DOHH2 (cell line): ENCODE measurements at regions not wholly inside any gene's neighbourhood (a gene's known extent, or its start where the extent isn't known, plus 50 kb on each side); places are given as distances from the start of the nearest gene placed in this dataset.

Source experiments
- H3F3A ChIP-seq: fragments of 200-600 bp; sonication (generic), shearing (Covaris generic); 2 replicates; pipeline ENCODE4 v1.6.0; 2016; ENCODE audit warnings: antibody characterized with exemption, mild to moderate bottlenecking; ENCODE audit not compliant: control insufficient read depth, insufficient read depth
- H3K27ac ChIP-seq: fragments of 200-600 bp; sonication (generic); 2 replicates; pipeline ENCODE4 v1.5.1; 2014; ENCODE audit warnings: low read depth, mild to moderate bottlenecking, low read length, moderate library complexity
- H3K27me3 ChIP-seq: fragments of 200-600 bp; sonication (generic); 2 replicates; pipeline ENCODE4 v1.6.1; 2014; ENCODE audit warnings: mild to moderate bottlenecking, low read length, mixed read lengths; ENCODE audit not compliant: control insufficient read depth
- H3K36me3 ChIP-seq: fragments of 200-600 bp; sonication (generic); 2 replicates; pipeline ENCODE4 v1.6.1; 2014; ENCODE audit warnings: mild to moderate bottlenecking, low read length, moderate library complexity, mixed read lengths; ENCODE audit not compliant: control insufficient read depth
- H3K4me1 ChIP-seq: fragments of 200-600 bp; sonication (generic); 2 replicates; pipeline ENCODE4 v1.6.1; 2014; ENCODE audit warnings: mild to moderate bottlenecking, low read length, mixed read lengths; ENCODE audit not compliant: control insufficient read depth
- H3K4me2 ChIP-seq: fragments of 200-600 bp; sonication (generic); 2 replicates; pipeline ENCODE4 v1.6.0; 2014; ENCODE audit warnings: mild to moderate bottlenecking, low read length, moderate library complexity
- H3K4me3 ChIP-seq: fragments of 200-600 bp; sonication (generic); 2 replicates; pipeline ENCODE4 v1.5.1; 2014; ENCODE audit warnings: mild to moderate bottlenecking, low read length, mixed read lengths
- H3K79me2 ChIP-seq: fragments of 200-600 bp; sonication (generic); 2 replicates; pipeline ENCODE4 v1.6.1; 2014; ENCODE audit warnings: mild to moderate bottlenecking, low read length, mixed read lengths; ENCODE audit not compliant: control insufficient read depth
- H3K9me2 ChIP-seq: fragments of 200-600 bp; sonication (generic); replicated peaks from 2 replicates; pipeline ENCODE4 v1.6.1; 2014; ENCODE audit warnings: mild to moderate bottlenecking, low read length, mixed read lengths; ENCODE audit not compliant: control insufficient read depth
- H3K9me3 ChIP-seq: fragments of 200-600 bp; sonication (generic); 2 replicates; pipeline ENCODE4 v1.6.1; 2014; ENCODE audit warnings: antibody characterized with exemption, low read length, mixed read lengths; ENCODE audit not compliant: control insufficient read depth, insufficient read depth
- H4K20me1 ChIP-seq: fragments of 200-600 bp; sonication (generic); 2 replicates; pipeline ENCODE4 v1.6.0; 2014; ENCODE audit warnings: low read depth, mild to moderate bottlenecking, antibody characterized with exemption, low read length, moderate library complexity; ENCODE audit not compliant: control insufficient read depth, insufficient read depth
- EZH2phosphoT487 ChIP-seq: fragments of 200-600 bp; sonication (generic); IDR thresholded peaks from 2 replicates; pipeline ENCODE4 v1.6.1; 2017; ENCODE audit warnings: borderline replicate concordance, mild to moderate bottlenecking, antibody characterized with exemption, low read length, moderate library complexity, mixed read lengths
- TF ChIP-seq, protein P1 (sequence below): fragments of 200-600 bp; sonication (generic); IDR thresholded peaks from one replicate; pipeline ENCODE4 v1.5.1; 2014; ENCODE audit warnings: antibody characterized with exemption, mild to moderate bottlenecking, low read depth, low read length; ENCODE audit not compliant: poor library complexity, severe bottlenecking

GRCh38 chr2:239590995-239591915 is 190.4 kb upstream of the HDAC4 start:
- no peak overlapping the region for H3K4me2 ChIP-seq
- H3K27me3 ChIP-seq: no peaks in the 10 kb centered on the region
- H3K4me3 ChIP-seq: no peak overlapping the region
- no peaks in the 10 kb centered on the region for H3K36me3 ChIP-seq
- TF ChIP-seq, protein P1, sequence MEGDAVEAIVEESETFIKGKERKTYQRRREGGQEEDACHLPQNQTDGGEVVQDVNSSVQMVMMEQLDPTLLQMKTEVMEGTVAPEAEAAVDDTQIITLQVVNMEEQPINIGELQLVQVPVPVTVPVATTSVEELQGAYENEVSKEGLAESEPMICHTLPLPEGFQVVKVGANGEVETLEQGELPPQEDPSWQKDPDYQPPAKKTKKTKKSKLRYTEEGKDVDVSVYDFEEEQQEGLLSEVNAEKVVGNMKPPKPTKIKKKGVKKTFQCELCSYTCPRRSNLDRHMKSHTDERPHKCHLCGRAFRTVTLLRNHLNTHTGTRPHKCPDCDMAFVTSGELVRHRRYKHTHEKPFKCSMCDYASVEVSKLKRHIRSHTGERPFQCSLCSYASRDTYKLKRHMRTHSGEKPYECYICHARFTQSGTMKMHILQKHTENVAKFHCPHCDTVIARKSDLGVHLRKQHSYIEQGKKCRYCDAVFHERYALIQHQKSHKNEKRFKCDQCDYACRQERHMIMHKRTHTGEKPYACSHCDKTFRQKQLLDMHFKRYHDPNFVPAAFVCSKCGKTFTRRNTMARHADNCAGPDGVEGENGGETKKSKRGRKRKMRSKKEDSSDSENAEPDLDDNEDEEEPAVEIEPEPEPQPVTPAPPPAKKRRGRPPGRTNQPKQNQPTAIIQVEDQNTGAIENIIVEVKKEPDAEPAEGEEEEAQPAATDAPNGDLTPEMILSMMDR: no peak
- peaks cover 26% of the 10 kb centered on the region; the same call in 1 of the 2 replicates for H3K9me3 ChIP-seq
- no peaks in the 10 kb centered on the region for H3K9me2 ChIP-seq
- H3K27ac ChIP-seq: no peak overlapping the region
- no peaks in the 10 kb centered on the region for H3K79me2 ChIP-seq
- no peaks in the 10 kb centered on the region for H3F3A ChIP-seq
- H3K4me1 ChIP-seq: no peaks in the 10 kb centered on the region
- H4K20me1 ChIP-seq: no peaks in the 10 kb centered on the region

- no peaks in the 10 kb centered on the region for H3K36me3 ChIP-seq
- no peak overlapping the region for H3K4me3 ChIP-seq
- peaks cover 26% of the 10 kb centered on the region; the same call in 1 of the 2 replicates for H3K9me3 ChIP-seq
- no peaks in the 10 kb centered on the region for H3K27me3 ChIP-seq
- no peaks in the 10 kb centered on the region for H4K20me1 ChIP-seq
- no peak overlapping the region for H3K27ac ChIP-seq
- no peak for TF ChIP-seq EZH2phosphoT487
- TF ChIP-seq, protein P1: no peak
- H3F3A ChIP-seq: no peaks in the 10 kb centered on the region
- no peak overlapping the region for H3K4me2 ChIP-seq
- no peaks in the 10 kb centered on the region for H3K4me1 ChIP-seq
- no peaks in the 10 kb centered on the region for H3K9me2 ChIP-seq
- no peaks in the 10 kb centered on the region for H3K79me2 ChIP-seq
Measured at GRCh38 chr2:239590276-239590675, 189.5 kb upstream of the HDAC4 start.

- H3K4me3 ChIP-seq: no peak overlapping the region
- no peak overlapping the region for H3K27ac ChIP-seq
- H3K4me2 ChIP-seq: no peak overlapping the region
- H3K9me2 ChIP-seq: no peaks in the 10 kb centered on the region
- no peaks in the 10 kb centered on the region for H3K4me1 ChIP-seq
- H3K27me3 ChIP-seq: no peaks in the 10 kb centered on the region
- TF ChIP-seq, protein P1: no peak
- no peak for TF ChIP-seq EZH2phosphoT487
- no peaks in the 10 kb centered on the region for H3K79me2 ChIP-seq
- H3F3A ChIP-seq: no peaks in the 10 kb centered on the region
- no peaks in the 10 kb centered on the region for H3K36me3 ChIP-seq
- peaks cover 26% of the 10 kb centered on the region; the same call in 1 of the 2 replicates for H3K9me3 ChIP-seq
- H4K20me1 ChIP-seq: no peaks in the 10 kb centered on the region
Measured at GRCh38 chr2:239589833-239590232, 189.0 kb upstream of the HDAC4 start.
